Activated naive CD4-positive, alpha-beta T cell treated with anti-CD3 and anti-CD28 coated beads, Interleukin-2, amount 10 ng/mL, durations not matched to agents 7 days and 5 days (primary cell): ENCODE measurements at regions not wholly inside any gene's neighbourhood (a gene's known extent, or its start where the extent isn't known, plus 50 kb on each side); places are given as distances from the start of the nearest gene placed in this dataset.
"Not testable (repeated sequence)": the region's sequence is repeated elsewhere in the genome, so short reads cannot be mapped to it uniquely, and the experiment has no call there.

Experiments
- CTCF ChIA-PET: fragments of 350-600 bp; sonication (Branson Sonifier 250); formaldehyde crosslinking; loops from one replicate; lab custom pipeline; 2021; ENCODE audit warnings: antibody characterized with exemption; lab: Charles Lee
- DNase-seq: peaks from one replicate; pipeline ENCODE4 v3.0.0-alpha.2; 2020
- H3K27ac Mint-ChIP-seq: one replicate; pipeline ENCODE4 v1.8.0; 2021; ENCODE audit warnings: mild to moderate bottlenecking, moderate library complexity, mixed read lengths
- H3K27me3 Mint-ChIP-seq: one replicate; pipeline ENCODE4 v1.8.0; 2021; ENCODE audit warnings: mild to moderate bottlenecking, mixed read lengths
- H3K36me3 Mint-ChIP-seq: one replicate; pipeline ENCODE4 v1.8.0; 2021; ENCODE audit warnings: mixed read lengths
- H3K4me1 Mint-ChIP-seq: one replicate; pipeline ENCODE4 v1.8.0; 2021; ENCODE audit warnings: mixed read lengths
- H3K4me3 Mint-ChIP-seq: one replicate; pipeline ENCODE4 v1.8.0; 2021; ENCODE audit warnings: mild to moderate bottlenecking, moderate library complexity, mixed read lengths
- H3K9me3 Mint-ChIP-seq: one replicate; pipeline ENCODE4 v1.8.0; 2021; ENCODE audit warnings: mixed read lengths

GRCh38 chr4:170697045-170697444, 607.3 kb upstream of the AADAT start:
- Mint-ChIP-seq H3K9me3 (peaks cover 8% of the 10 kb centered on the region), H3K4me1 (no peaks in the 10 kb centered on the region), H3K36me3 (no peaks in the 10 kb centered on the region), H3K4me3 (no peak overlapping the region), H3K27me3 (no peaks in the 10 kb centered on the region), H3K27ac (no peak overlapping the region)
- CTCF ChIA-PET, result no interaction called here
- DNase-seq, result no peak

DNA sequence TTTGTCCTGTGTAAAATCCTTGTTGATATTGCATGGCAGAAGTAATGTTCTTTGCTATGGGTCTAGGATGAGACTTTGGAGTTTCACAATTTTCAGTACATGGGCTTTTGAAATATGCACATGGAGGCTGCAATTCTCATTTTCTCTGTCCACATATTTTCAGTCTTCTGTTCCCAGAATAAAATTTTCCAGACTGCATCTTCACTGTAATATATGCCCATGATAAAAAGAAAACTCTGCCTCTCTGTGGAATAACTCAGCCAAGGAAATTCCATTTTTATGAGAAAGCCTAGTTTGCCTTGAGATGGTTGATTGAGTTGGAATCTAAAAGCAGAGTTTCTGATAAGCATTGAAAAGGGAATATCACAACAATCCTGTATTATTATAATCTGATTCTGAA, 601.4 kb upstream of the AADAT start:
- no peak for DNase-seq
- no peaks in the 10 kb centered on the region for H3K4me1 Mint-ChIP-seq
- H3K27me3 Mint-ChIP-seq, result no peaks in the 10 kb centered on the region
- CTCF ChIA-PET, result no interaction called here
- peaks cover 21% of the 10 kb centered on the region for H3K9me3 Mint-ChIP-seq
- H3K27ac Mint-ChIP-seq, result no peak overlapping the region
- no peak overlapping the region for H3K4me3 Mint-ChIP-seq
- H3K36me3 Mint-ChIP-seq, result no peaks in the 10 kb centered on the region

GRCh38 chr4:170687751-170688150, 598.0 kb upstream of the AADAT start:
- Mint-ChIP-seq H3K27me3 (no peaks in the 10 kb centered on the region), H3K4me1 (no peaks in the 10 kb centered on the region), H3K4me3 (no peak overlapping the region), H3K36me3 (no peaks in the 10 kb centered on the region), H3K9me3 (peaks cover 14% of the 10 kb centered on the region), H3K27ac (no peak overlapping the region)
- DNase-seq, result no peak
- CTCF ChIA-PET, result no interaction called here

DNA sequence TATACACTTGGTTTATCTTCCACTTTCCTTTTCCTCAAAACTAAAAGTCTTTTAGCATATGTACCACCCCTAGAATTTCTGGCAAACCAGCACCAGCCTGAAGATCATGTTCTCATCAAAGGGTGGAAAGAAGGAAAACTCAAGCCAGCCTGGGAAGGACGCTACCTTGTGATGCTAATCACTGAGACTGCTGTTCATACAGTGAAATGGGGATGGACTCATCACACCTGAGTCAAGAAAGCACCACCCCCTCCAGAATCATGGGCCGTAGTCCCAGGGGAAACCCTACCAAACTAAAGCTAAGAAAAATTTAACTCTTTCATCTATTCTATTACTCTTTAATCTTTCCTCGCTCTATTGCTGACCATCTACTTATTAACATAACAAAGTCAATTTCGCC, 595.9 kb upstream of the AADAT start:
- H3K36me3 Mint-ChIP-seq, CTCF ChIA-PET, H3K4me3 Mint-ChIP-seq: not testable (repeated sequence)

GRCh38 chr4:170682558-170683294, 593.0 kb upstream of the AADAT start:
- Mint-ChIP-seq H3K27me3 (no peaks in the 10 kb centered on the region), H3K4me3 (no peak overlapping the region), H3K36me3 (no peaks in the 10 kb centered on the region), H3K4me1 (no peaks in the 10 kb centered on the region), H3K9me3 (peaks cover 21% of the 10 kb centered on the region), H3K27ac (no peak overlapping the region)
- CTCF ChIA-PET, result no interaction called here
- DNase-seq, result no peak

More for the DNA sequence above, 595.9 kb upstream of the AADAT start:
- H3K27ac Mint-ChIP-seq, H3K4me1 Mint-ChIP-seq, H3K27me3 Mint-ChIP-seq, DNase-seq: not testable (repeated sequence)
- peaks cover 14% of the 10 kb centered on the region for H3K9me3 Mint-ChIP-seq

- H3K27ac Mint-ChIP-seq, DNase-seq, CTCF ChIA-PET, H3K4me1 Mint-ChIP-seq, H3K27me3 Mint-ChIP-seq, H3K36me3 Mint-ChIP-seq, H3K4me3 Mint-ChIP-seq: not testable (repeated sequence)
- H3K9me3 Mint-ChIP-seq, result peaks cover 19% of the 10 kb centered on the region
These were observed 592.3 kb upstream of the AADAT start for GRCh38 chr4:170682087-170682486.

GRCh38 chr4:170675568-170676262, 586.0 kb upstream of the AADAT start:
- Mint-ChIP-seq H3K27me3 (no peaks in the 10 kb centered on the region), H3K4me3 (no peak overlapping the region), H3K36me3 (no peaks in the 10 kb centered on the region), H3K4me1 (no peaks in the 10 kb centered on the region), H3K9me3 (peaks cover 12% of the 10 kb centered on the region), H3K27ac (no peak overlapping the region)
- no peak for DNase-seq
- CTCF ChIA-PET, result no interaction called here

GRCh38 chr4:170674176-170674575, 584.4 kb upstream of the AADAT start:
- no peaks in the 10 kb centered on the region for H3K27me3 Mint-ChIP-seq
- H3K4me3 Mint-ChIP-seq, result no peak overlapping the region
- H3K36me3 Mint-ChIP-seq, result no peaks in the 10 kb centered on the region
- CTCF ChIA-PET, result no interaction called here
- H3K27ac Mint-ChIP-seq, result no peak overlapping the region
- H3K9me3 Mint-ChIP-seq, result peaks cover 12% of the 10 kb centered on the region
- DNase-seq, result no peak
- H3K4me1 Mint-ChIP-seq, result no peaks in the 10 kb centered on the region

DNA sequence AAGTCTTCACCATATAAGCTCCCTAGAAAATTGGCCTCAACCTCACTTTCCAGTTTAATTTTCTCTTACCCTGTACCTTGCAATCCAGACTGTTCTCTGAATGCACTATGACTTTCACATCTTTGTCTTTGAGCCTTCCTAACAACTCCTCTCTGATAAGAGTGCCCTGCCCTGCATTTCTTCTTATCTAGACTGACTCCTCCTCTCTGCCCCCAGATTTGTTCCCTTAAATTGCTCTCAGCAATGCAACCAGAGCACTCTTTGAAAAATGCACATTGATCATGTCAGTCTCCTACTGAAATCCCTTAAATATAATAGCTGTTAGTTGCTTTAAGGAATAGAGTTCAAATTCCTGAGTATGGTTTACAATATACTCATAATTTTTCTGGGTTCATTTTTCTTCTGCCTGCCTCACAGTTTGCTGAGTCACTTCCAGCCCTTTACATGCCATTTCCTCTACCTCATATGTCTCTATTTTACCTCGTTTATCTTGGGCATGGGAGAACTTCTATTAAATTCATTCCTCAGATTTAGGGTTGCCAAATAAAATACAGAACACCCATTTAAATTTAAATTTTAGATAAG, 582.7 kb upstream of the AADAT start:
- Mint-ChIP-seq H3K36me3 (no peaks in the 10 kb centered on the region), H3K27ac (no peak overlapping the region), H3K4me3 (no peak overlapping the region), H3K4me1 (no peaks in the 10 kb centered on the region), H3K27me3 (no peaks in the 10 kb centered on the region), H3K9me3 (peaks cover 3% of the 10 kb centered on the region)
- DNase-seq, result no peak
- CTCF ChIA-PET, result no interaction called here

DNA sequence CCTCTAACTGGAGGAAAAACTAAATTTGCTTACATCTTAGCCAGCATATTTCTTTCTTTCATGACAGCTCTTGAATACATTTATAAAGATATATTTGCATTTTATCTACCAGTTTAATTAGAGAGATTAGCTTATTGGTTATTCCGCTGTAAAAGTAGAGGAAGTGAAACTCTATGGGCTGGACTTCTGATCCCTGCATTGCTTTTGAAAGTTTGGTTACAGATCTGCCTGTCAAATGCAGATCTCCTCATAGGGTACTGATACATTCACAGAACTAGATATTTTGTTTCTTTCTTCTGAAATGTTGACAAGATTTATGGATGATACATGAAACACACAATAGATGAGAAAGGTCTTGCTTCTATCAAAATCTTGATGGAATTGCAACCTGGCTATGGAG, 581.4 kb upstream of the AADAT start:
- CTCF ChIA-PET, result no interaction called here
- H3K4me3 Mint-ChIP-seq, result no peak overlapping the region
- DNase-seq, result no peak
- no peak overlapping the region for H3K27ac Mint-ChIP-seq
- no peaks in the 10 kb centered on the region for H3K4me1 Mint-ChIP-seq
- H3K27me3 Mint-ChIP-seq, result no peaks in the 10 kb centered on the region
- H3K9me3 Mint-ChIP-seq, result no peaks in the 10 kb centered on the region
- H3K36me3 Mint-ChIP-seq, result no peaks in the 10 kb centered on the region

DNA sequence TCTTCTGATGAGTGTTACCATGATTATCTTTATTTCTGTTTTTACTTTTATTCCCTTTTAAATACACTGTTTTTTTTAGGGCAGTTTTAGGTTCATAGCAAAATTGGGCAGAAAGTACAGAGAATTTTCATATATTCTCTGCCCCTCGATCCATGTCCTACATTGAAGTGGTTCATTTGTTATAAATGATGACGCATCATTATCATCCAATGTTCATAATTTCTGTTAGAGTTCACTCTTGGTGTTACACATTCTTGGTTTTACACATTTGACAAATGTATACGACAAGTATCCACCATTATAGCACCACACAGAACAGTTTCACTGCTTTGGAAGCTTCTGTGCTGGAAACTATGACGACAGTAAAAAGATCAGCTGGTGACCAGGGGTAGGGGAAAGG, 578.1 kb upstream of the AADAT start:
- Mint-ChIP-seq H3K9me3 (no peaks in the 10 kb centered on the region), H3K27me3 (no peaks in the 10 kb centered on the region), H3K36me3 (no peaks in the 10 kb centered on the region), H3K4me1 (no peaks in the 10 kb centered on the region), H3K4me3 (no peak overlapping the region), H3K27ac (no peak overlapping the region)
- CTCF ChIA-PET, result no interaction called here
- no peak for DNase-seq

DNA sequence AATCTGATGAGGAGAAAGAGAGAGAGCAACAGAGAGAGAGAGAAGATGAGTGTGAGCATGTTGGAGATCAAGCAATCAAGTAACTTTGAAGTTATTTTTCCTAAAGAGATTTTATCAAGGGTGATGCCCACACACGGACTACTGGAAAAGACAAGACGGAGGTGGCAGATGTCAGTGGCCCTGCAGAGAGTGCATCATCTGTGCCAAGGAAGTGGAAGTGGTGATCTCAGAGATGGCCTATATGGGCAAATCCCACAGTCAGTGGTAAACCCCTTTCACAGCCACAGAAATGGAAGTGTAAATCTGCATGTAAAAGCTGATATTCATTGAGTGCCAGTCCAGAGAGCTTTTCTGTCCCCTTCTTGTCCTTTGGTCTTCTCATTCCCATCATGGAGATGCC, 577.2 kb upstream of the AADAT start:
- H3K4me3 Mint-ChIP-seq, result no peak overlapping the region
- no peaks in the 10 kb centered on the region for H3K27me3 Mint-ChIP-seq
- H3K9me3 Mint-ChIP-seq, result no peaks in the 10 kb centered on the region
- no peaks in the 10 kb centered on the region for H3K36me3 Mint-ChIP-seq
- H3K4me1 Mint-ChIP-seq, result no peaks in the 10 kb centered on the region
- DNase-seq, result no peak
- CTCF ChIA-PET, result no interaction called here
- H3K27ac Mint-ChIP-seq, result no peak overlapping the region

- H3K36me3 Mint-ChIP-seq, result no peaks in the 10 kb centered on the region
- H3K4me3 Mint-ChIP-seq, result no peak overlapping the region
- CTCF ChIA-PET, result interaction anchor here (0.6 kb wide), 1 partner anchor 1385 kb away, joined by 3 read pairs; no protein-coding TSS in a partner anchor
- H3K9me3 Mint-ChIP-seq, result peaks cover 1% of the 10 kb centered on the region
- no peak overlapping the region for H3K27ac Mint-ChIP-seq
- no peaks in the 10 kb centered on the region for H3K27me3 Mint-ChIP-seq
- H3K4me1 Mint-ChIP-seq, result no peaks in the 10 kb centered on the region
- DNase-seq, result no peak
These were observed 572.5 kb upstream of the AADAT start for GRCh38 chr4:170662250-170662649.

DNA sequence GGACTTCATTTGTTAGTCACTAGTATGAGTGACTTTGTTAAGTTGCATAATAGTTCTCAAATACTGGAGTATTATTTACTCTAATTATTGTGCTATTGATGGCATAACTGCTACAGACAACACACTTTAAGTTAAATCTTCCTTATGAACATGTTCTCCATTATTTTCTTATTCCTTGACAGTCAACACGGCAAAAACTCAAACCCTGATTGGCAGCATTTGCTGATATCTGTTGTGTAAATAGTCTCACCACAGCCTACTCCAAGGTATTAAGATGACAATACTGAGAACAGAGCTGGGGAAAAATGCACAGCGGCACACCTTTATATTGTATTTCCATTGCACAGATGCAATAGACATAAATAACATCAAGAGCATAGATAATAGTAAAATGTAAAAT, 568.0 kb upstream of the AADAT start:
- Mint-ChIP-seq H3K36me3 (no peaks in the 10 kb centered on the region), H3K9me3 (peaks cover 1% of the 10 kb centered on the region), H3K27me3 (no peaks in the 10 kb centered on the region), H3K27ac (no peak overlapping the region), H3K4me3 (no peak overlapping the region), H3K4me1 (no peaks in the 10 kb centered on the region)
- no peak for DNase-seq
- CTCF ChIA-PET, result no interaction called here

GRCh38 chr4:170656506-170656905, 566.8 kb upstream of the AADAT start:
- peaks cover 1% of the 10 kb centered on the region for H3K9me3 Mint-ChIP-seq
- no peak overlapping the region for H3K4me3 Mint-ChIP-seq
- no peaks in the 10 kb centered on the region for H3K27me3 Mint-ChIP-seq
- no peaks in the 10 kb centered on the region for H3K36me3 Mint-ChIP-seq
- CTCF ChIA-PET, result no interaction called here
- DNase-seq, result no peak
- no peaks in the 10 kb centered on the region for H3K4me1 Mint-ChIP-seq
- no peak overlapping the region for H3K27ac Mint-ChIP-seq
